GM12891 (cell line): ENCODE measurements at regions not wholly inside any gene's neighbourhood (a gene's known extent, or its start where the extent isn't known, plus 50 kb on each side); places are given as distances from the start of the nearest gene placed in this dataset.
A peak's percentile ranks its signal among the peaks of the same experiment; 100 is the strongest.

Experiments used
- DNase-seq: peaks from one replicate; pipeline ENCODE4 v3.0.0; 2011; ENCODE audit warnings: low spot score; ENCODE audit not compliant: insufficient read length
- FAIRE-seq: peaks from 2 replicates; lab custom pipeline; 2011; peaks lifted over from hg19 to GRCh38; lab: Jason Lieb, UNC
- PAX5 ChIP-seq: IDR thresholded peaks from 2 replicates; pipeline ENCODE4 v1.6.1; 2011; ENCODE audit warnings: low read length, moderate library complexity, mild to moderate bottlenecking; ENCODE audit not compliant: insufficient read depth, severe bottlenecking
- POLR2A ChIP-seq: IDR thresholded peaks from 2 replicates; pipeline ENCODE4 v1.6.1; 2011; ENCODE audit warnings: low read depth, low read length, control low read depth
- POLR2AphosphoS5 ChIP-seq: IDR thresholded peaks from 2 replicates; pipeline ENCODE4 v1.6.1; 2011; ENCODE audit warnings: low read depth, low read length, control low read depth
- POU2F2 ChIP-seq: IDR thresholded peaks from 2 replicates; pipeline ENCODE4 v1.6.1; 2011; ENCODE audit warnings: low read depth, mild to moderate bottlenecking, control low read depth, low read length, moderate library complexity
- SPI1 ChIP-seq: IDR thresholded peaks from 2 replicates; pipeline ENCODE4 v1.6.1; 2011; ENCODE audit warnings: low read depth, low read length, control low read depth
- TAF1 ChIP-seq: IDR thresholded peaks from 2 replicates; pipeline ENCODE4 v1.6.1; 2011; ENCODE audit warnings: low read depth, low read length, control low read depth

DNA sequence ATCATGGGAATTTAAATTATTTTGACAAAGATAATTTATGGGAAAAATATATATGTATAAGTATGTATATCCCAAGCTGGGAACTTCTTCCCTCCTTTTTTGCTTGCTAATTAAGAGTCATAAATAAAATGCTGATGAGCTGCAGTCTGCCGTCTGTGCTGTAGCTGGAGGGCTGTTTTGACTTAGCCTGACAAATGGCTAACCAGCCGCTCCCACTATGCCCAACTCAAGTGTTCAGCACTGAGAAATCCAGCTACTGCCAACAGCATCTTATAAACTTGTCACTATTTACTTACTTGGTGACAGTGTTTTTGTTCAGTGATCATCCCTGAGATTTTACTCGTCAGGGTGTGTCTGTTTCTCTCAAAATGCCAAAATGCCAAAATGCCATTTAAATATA lies 171.2 kb upstream of the PGRMC2 start:
- no peak for TF ChIP-seq PAX5
- TF ChIP-seq POLR2AphosphoS5 = no peak
- no peak for TF ChIP-seq SPI1
- no peak for TF ChIP-seq TAF1
- TF ChIP-seq POU2F2 = no peak
- no peak for TF ChIP-seq POLR2A
- FAIRE-seq (no peak), DNase-seq (no peak)

- TF ChIP-seq POU2F2 = no peak
- TF ChIP-seq POLR2AphosphoS5 = no peak
- no peak for TF ChIP-seq PAX5
- TF ChIP-seq POLR2A = no peak
- TF ChIP-seq TAF1 = no peak
- TF ChIP-seq SPI1 = no peak
- no peak for FAIRE-seq
- no peak for DNase-seq
These were observed 170.1 kb upstream of the PGRMC2 start for GRCh38 chr4:128457726-128458125.

DNA sequence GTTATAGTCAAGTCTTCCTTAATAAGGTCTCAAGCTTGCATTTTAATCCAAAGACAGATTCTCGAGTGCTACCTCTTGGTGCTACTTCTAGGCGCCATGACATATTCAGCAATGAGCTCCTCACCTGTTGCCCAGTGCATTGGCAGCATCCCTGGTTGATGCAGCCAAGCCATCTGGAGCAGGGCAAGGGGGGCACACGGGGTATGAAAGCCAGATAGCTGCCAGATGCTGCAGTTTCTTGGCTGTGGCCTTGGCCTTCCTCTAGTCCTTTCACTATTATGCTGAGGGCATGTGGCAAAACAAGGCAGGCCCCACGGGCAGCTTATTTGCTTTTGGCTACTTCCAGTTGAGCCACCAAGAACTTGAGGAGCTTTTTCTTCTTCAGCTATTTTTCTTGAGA lies 168.6 kb upstream of the PGRMC2 start:
- DNase-seq (no peak), FAIRE-seq (no peak)
- no peak for TF ChIP-seq SPI1
- TF ChIP-seq PAX5 = no peak
- TF ChIP-seq POLR2AphosphoS5 = no peak
- no peak for TF ChIP-seq TAF1
- TF ChIP-seq POLR2A = no peak
- no peak for TF ChIP-seq POU2F2

DNA sequence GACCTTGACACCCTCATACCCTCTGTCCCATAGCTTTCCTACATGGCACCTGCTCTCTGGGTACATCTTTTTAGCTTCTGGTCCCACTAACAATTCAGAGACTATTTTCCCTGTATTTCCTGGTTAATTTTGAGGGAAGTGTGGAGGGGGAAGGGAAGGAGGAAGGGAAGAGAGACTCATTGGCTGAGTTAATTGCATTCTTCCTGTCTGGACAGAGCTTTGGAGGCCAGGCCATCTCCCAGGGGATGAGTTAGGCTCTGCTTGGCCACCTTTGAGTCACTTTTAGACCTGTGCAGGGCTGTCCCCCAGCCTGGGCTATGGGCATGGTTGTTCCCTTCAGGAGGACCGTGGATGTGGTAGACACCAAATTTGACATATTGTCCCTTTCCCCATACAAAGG lies 167.9 kb upstream of the PGRMC2 start:
- DNase-seq = no peak
- no peak for TF ChIP-seq POLR2A
- TF ChIP-seq TAF1 = no peak
- no peak for TF ChIP-seq POU2F2
- TF ChIP-seq POLR2AphosphoS5 = no peak
- no peak for TF ChIP-seq PAX5
- TF ChIP-seq SPI1 = no peak
- no peak for FAIRE-seq

DNA sequence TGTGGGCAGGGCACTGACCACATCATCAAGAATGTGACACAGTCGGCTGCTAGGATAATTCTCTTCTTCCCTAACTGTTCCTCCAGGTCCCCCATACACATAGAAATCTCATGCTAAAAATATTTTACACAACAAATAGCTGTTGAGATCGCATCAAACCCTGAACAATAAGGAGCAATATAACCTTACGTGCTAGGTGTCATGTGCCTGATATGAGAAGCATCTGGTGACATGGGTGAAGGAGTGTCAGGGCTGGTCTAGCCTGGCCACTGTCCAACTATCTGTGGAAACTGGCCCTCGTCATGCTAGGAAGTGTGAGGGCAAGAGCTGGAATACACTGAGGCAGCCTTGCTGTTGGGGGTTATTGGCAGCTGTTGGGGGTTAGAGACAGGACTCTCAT lies 167.3 kb upstream of the PGRMC2 start:
- no peak for FAIRE-seq
- DNase-seq = no peak
- TF ChIP-seq POLR2A = no peak
- no peak for TF ChIP-seq SPI1
- TF ChIP-seq PAX5 = no peak
- TF ChIP-seq TAF1 = no peak
- no peak for TF ChIP-seq POU2F2
- no peak for TF ChIP-seq POLR2AphosphoS5

DNA sequence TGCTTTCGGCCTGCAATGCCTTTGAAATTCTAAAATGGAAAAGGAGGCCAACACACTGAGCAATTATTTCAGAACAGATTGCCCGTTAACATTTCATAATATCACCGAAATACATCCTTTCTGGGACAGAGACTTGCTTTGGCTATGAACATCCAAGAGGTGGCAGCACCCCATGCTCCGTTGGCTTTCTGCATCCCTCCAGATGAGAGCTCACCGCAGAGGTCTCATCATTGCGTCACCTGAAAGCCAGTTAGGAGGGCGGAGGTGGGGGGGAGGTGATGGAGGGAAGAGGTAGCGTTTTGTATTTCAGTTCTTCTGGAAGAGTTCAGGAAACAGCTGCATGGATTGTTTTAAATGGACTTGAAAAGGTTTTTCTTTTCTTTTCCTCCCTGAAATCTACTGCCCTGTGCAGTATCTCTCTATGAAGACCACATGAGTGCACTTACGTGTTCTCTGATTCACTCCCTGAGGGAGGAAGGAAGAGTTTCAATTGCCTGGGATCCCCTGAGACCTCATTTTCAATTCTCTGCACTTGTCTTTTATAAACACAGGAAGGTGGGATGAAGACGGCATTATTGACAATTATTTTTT lies 166.8 kb upstream of the PGRMC2 start:
- TF ChIP-seq SPI1 (no peak), TAF1 (no peak), POLR2A (no peak), POLR2AphosphoS5 (no peak), POU2F2 (peak; percentile 76), PAX5 (peak; percentile 23)
- DNase-seq = peak; percentile 61
- FAIRE-seq = peak; percentile 94

- DNase-seq (no peak), FAIRE-seq (no peak)
- no peak for TF ChIP-seq POLR2AphosphoS5
- TF ChIP-seq POLR2A = no peak
- TF ChIP-seq PAX5 = no peak
- TF ChIP-seq TAF1 = no peak
- no peak for TF ChIP-seq POU2F2
- no peak for TF ChIP-seq SPI1
These were observed 164.8 kb upstream of the PGRMC2 start for GRCh38 chr4:128452415-128452814.

DNA sequence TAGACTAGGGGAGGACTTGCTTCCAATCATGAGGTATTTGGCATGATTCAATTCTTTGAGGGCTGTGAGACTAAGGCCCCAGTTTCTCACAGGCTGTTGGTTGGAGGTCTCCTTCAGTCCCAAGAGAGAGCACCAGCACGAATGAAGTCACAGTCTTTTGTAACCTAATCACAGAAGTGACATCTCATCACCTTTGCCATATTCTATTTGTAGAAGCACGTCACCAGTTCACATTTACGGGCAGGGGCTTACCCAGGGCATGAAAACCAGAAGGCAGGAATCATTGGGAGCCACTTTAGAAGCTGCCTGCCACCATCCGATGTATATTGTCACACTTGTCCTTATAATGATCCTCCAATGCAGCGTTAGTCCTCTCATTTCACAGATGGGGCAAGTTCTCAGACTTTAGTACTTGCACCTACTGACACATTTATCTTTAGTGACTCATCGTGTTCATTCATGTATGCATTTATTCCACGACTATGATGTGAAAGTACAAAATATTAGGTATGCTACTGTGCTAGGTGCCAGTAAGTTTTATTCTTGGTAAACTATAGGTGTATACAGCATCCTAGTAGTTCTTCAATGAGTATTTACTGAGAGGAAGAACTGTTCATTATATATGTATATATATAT lies 163.8 kb upstream of the PGRMC2 start:
- no peak for TF ChIP-seq POU2F2
- no peak for TF ChIP-seq SPI1
- no peak for TF ChIP-seq POLR2A
- TF ChIP-seq TAF1 = no peak
- TF ChIP-seq PAX5 = no peak
- TF ChIP-seq POLR2AphosphoS5 = no peak
- FAIRE-seq (no peak), DNase-seq (no peak)

DNA sequence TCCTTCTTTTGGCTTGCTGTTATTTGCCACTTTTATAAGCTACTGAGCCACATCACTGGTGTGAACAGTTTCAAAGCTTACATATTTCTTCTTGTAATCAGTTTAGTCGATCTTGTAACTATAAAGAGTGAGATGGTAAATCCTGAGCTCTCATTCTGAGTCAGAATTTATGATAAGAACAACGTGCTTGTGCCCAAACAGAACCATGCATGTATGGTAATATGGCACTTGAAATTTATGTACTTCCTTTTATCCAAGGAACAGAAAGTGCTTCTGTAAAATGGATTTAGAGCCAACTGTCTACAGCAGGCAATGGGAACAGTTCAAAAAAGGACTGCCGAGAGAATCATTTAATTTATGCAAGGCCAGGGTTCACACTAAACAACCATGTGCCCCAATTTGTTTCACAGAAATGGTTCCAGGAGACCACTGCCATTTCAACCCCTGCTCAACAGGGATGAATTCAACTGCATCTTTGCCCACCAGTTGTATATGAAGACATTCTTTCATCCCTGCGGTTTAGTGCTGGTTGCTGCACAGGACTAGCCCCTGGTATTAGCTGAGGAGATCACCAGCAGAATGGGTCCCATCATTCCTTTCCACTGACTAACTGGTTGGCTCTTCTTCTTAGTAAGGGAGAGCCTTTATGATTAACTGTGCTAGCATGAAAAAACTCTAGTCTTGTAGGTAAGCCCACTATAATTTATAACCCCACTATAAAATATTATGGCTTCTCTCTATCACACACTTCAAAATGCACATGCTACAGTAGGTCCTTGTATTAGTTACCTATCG lies 162.9 kb upstream of the PGRMC2 start:
- no peak for FAIRE-seq
- no peak for DNase-seq
- no peak for TF ChIP-seq TAF1
- TF ChIP-seq POLR2A = no peak
- no peak for TF ChIP-seq PAX5
- no peak for TF ChIP-seq POU2F2
- TF ChIP-seq POLR2AphosphoS5 = no peak
- no peak for TF ChIP-seq SPI1

DNA sequence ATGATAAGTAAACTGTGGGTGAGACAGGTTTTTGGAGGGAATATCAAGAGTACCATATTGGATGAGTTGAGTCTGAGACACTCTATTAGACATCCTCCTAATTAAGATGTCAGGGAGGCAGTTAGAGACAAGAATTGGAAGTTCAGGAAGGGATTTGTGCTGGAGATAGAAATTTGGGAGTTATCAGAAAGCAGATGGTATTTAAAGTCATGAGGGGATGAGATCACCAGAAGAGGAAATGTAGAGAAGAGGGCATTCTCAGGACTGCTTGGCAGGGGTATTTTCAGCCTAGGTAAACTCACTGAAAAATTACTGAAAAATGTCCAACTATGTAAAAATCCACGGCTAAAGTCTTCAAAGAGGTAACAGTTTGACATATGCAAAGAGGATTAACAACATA lies 161.6 kb upstream of the PGRMC2 start:
- no peak for DNase-seq
- FAIRE-seq = no peak
- no peak for TF ChIP-seq POLR2A
- TF ChIP-seq POU2F2 = no peak
- TF ChIP-seq SPI1 = no peak
- no peak for TF ChIP-seq PAX5
- no peak for TF ChIP-seq TAF1
- TF ChIP-seq POLR2AphosphoS5 = no peak
